Tibial nerve (tissue), 4 donors: ENCODE measurements at regions not wholly inside any gene's neighbourhood (a gene's known extent, or its start where the extent isn't known, plus 50 kb on each side); places are given as distances from the start of the nearest gene placed in this dataset.
"Not testable (repeated sequence)": the region's sequence is repeated elsewhere in the genome, so short reads cannot be mapped to it uniquely, and the experiment has no call there.

ENCODE experiments used
- DNase-seq, 2 donors: peaks; one replicate each; pipeline ENCODE4 v3.0.0-alpha.2; 2019; ENCODE audit warnings: low spot score in 2 of 2
- H3K27ac ChIP-seq, 4 donors: fragments of 200-600 bp; sonication (generic) in 3 of 4; one replicate each; pipeline ENCODE4 v1.5.1; 2017 to 2019; ENCODE audit warnings: mild to moderate bottlenecking in 1 of 4
- H3K27me3 ChIP-seq, 2 donors: fragments of 200-600 bp; sonication (generic) in 1 of 2; one replicate each; pipeline versions ENCODE4 v1.5.1 to v1.6.0; 2017 to 2019
- H3K36me3 ChIP-seq, 3 donors: fragments of 200-600 bp; sonication (generic); one replicate each; pipeline ENCODE4 v1.5.1; 2018 to 2019
- H3K4me1 ChIP-seq, 4 donors: fragments of 200-600 bp; sonication (generic) in 3 of 4; one replicate each; pipeline ENCODE4 v1.5.1; 2017 to 2019
- H3K4me3 ChIP-seq, 4 donors: fragments of 200-600 bp; sonication (generic) in 3 of 4; one replicate each; pipeline ENCODE4 v1.5.1; 2017 to 2019; ENCODE audit warnings: mild to moderate bottlenecking in 1 of 4, moderate library complexity in 1 of 4
- H3K9me3 ChIP-seq, 4 donors: fragments of 200-600 bp; sonication (generic) in 3 of 4; one replicate each; pipeline ENCODE4 v1.5.1; 2017 to 2019
- EP300 ChIP-seq, 2 donors: sonication (generic); formaldehyde crosslinking; IDR thresholded peaks; one replicate each; pipeline ENCODE4 v1.6.1; 2017; ENCODE audit warnings: antibody characterized with exemption in 2 of 2, mild to moderate bottlenecking in 1 of 2
- POLR2A ChIP-seq, 2 donors: fragments of 450-650 bp; IDR thresholded peaks; one replicate each; pipeline ENCODE4 v1.6.1; 2017; ENCODE audit warnings: antibody characterized with exemption in 2 of 2, mild to moderate bottlenecking in 2 of 2, moderate library complexity in 2 of 2
- WGBS, 2 donors: methylation state at CpG; one replicate each; pipeline ENCODE4 v1.1.5; 2018; 5-methylcytosine and 5-hydroxymethylcytosine counted together
- TF ChIP-seq, protein P1 (sequence below), 5 experiments: fragments of 200-600 bp in 3 of 5; fragments of 450-650 bp in 2 of 5; sonication (generic) in 3 of 5; IDR thresholded peaks; one replicate each; pipeline ENCODE4 v1.5.1; 2016 to 2019; ENCODE audit warnings: antibody characterized with exemption in 5 of 5, mild to moderate bottlenecking in 3 of 5, moderate library complexity in 2 of 5

DNA sequence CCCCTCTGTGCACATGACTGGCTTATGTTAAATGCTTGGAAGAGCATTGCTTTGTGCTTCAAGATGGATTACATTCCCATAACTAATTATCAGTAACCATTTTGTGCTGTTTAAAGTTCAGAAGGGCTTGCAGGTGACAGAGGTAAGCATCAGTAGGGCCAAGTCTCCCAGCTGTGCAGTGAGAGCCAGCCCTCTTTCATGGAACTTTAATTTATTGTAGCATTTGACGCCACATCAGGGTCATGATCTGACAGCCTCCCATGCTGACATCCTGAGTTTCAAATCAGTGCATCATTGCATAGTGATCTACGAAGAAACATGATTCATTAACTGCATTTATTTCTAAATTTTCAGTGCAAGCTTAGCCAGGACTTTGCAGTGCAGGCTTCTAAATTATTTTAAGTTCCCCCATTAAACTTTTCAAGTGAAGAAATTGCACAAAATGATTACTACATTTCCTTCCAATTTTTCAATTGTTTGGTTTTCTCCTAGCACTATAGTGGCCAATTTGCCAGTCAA lies 380.9 kb downstream of the UTRN start:
- Histone ChIP-seq H3K27me3 (no peaks in the 10 kb centered on the region), H3K4me1 (peaks cover 0 to 23% (median 0%) of the 10 kb centered on the region in 4 donors), H3K27ac (no peak overlapping the region), H3K4me3 (no peak overlapping the region), H3K9me3 (peaks cover 0 to 15% (median 4%) of the 10 kb centered on the region in 4 donors), H3K36me3 (peaks cover 0 to 3% (median 0%) of the 10 kb centered on the region in 3 donors)
- 77 to 80% methylated on average over 2 of the region's 2 CpGs for WGBS, 2 donors
- TF ChIP-seq POLR2A (IDR thresholded peaks at IDR 0.05) (no peak), EP300 (IDR thresholded peaks at IDR 0.05) (no peak)
- TF ChIP-seq, protein P1, sequence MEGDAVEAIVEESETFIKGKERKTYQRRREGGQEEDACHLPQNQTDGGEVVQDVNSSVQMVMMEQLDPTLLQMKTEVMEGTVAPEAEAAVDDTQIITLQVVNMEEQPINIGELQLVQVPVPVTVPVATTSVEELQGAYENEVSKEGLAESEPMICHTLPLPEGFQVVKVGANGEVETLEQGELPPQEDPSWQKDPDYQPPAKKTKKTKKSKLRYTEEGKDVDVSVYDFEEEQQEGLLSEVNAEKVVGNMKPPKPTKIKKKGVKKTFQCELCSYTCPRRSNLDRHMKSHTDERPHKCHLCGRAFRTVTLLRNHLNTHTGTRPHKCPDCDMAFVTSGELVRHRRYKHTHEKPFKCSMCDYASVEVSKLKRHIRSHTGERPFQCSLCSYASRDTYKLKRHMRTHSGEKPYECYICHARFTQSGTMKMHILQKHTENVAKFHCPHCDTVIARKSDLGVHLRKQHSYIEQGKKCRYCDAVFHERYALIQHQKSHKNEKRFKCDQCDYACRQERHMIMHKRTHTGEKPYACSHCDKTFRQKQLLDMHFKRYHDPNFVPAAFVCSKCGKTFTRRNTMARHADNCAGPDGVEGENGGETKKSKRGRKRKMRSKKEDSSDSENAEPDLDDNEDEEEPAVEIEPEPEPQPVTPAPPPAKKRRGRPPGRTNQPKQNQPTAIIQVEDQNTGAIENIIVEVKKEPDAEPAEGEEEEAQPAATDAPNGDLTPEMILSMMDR (IDR thresholded peaks at IDR 0.05), result no peak
- DNase-seq, result no peak

DNA sequence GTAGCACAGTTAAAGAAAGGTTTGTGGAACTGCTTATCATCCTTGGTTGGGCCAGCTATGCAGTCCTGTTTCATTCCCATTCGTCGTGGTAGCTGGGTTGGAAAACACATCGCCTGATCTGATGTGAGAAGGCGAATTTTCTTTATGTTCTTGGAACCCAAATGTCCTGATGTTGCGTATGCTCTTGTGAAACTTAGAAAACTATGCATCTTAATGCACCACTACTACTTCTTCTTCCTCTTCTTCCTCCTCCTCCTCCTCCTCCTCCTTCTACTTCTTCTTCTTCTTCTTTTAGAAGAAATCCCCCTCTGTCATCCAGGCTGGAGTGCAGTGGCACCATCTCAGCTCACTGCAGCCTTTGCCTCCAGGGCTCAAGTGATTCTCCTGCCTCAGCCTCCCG lies 381.6 kb downstream of the UTRN start:
- Histone ChIP-seq H3K4me3 (no peak overlapping the region), H3K36me3 (peaks cover 0 to 3% (median 0%) of the 10 kb centered on the region in 3 donors), H3K4me1 (peaks cover 0 to 15% (median 0%) of the 10 kb centered on the region in 4 donors), H3K27ac (no peak overlapping the region), H3K27me3 (no peaks in the 10 kb centered on the region), H3K9me3 (peaks cover 0 to 23% (median 8%) of the 10 kb centered on the region in 4 donors)
- 79 to 86% methylated on average over 6 of the region's 6 CpGs for WGBS, 2 donors
- DNase-seq, result no peak
- TF ChIP-seq POLR2A (IDR thresholded peaks at IDR 0.05), result no peak
- TF ChIP-seq EP300 (IDR thresholded peaks at IDR 0.05), result no peak
- TF ChIP-seq, protein P1 (IDR thresholded peaks at IDR 0.05), result no peak

DNA sequence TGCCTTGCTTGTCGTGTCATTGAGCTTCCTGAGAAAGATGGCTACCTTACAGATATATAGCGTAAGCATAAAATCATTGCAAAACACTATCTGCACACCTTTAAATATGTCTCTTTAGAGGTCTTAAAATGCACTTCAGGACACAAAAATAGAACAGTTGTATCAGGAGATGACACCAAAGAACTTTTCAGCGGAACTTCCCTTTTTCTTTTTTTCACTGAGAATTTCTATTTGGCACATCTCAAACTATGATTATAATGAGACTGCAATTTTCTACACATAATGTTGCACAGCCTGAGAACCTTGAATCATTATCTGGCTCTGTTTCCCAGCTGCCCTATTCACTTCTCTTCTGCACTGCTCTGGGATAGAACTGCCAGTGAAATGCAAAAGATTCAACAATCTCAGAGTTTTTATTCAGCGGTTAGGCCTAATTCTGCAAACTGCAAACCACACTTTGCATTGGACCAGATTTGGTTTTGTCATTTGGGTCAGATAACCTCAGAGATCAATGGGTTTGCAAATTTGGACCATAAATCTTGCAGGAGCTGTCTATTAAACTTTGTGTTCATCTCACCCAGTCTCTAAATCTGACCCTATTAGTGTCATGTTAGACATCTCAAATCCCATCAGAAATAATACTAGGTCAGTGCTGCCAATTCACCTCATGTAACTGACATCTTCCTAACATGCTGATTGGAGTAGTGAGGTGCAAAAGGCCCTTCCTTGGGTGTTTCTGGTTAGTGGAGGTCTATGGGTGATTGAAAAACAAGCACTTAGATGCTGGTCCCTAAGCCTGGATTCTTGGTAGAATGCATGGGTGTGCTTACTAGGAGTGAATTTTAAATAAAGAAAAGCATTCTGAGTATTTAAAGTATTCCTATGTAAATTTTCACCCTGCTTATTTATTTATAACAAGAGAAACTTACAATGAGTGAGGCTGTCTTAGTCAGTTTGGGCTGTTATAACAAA lies 382.7 kb downstream of the UTRN start:
- WGBS, 2 donors, result 81 to 98% methylated on average over 4 of the region's 4 CpGs
- no peak for DNase-seq
- TF ChIP-seq POLR2A (IDR thresholded peaks at IDR 0.05) (no peak), EP300 (IDR thresholded peaks at IDR 0.05) (no peak)
- TF ChIP-seq, protein P1 (IDR thresholded peaks at IDR 0.05), result no peak
- Histone ChIP-seq H3K36me3 (peaks cover 0 to 3% (median 0%) of the 10 kb centered on the region in 3 donors), H3K4me3 (no peak overlapping the region), H3K27ac (no peak overlapping the region), H3K9me3 (peaks cover 0 to 34% (median 9%) of the 10 kb centered on the region in 4 donors), H3K27me3 (no peaks in the 10 kb centered on the region), H3K4me1 (peaks cover 0 to 9% (median 0%) of the 10 kb centered on the region in 4 donors)

DNA sequence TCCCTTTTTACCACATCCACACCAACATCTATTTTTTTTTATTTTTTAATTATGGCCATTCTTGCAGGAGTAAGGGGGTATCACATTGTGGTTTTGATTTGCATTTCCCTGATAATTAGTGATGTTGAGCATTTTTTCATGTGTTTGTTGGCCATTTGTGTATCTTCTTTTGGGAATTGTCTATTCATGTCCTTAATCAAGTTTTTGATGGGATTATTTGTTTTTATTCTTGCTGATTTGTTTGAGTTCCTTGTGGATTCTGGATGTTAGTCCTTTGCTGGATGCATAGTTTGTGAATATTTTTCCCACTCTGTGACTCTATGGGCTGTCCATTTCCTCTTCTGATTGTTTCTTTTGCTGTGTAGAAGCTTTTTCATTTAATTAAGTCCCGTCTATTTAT lies 385.1 kb downstream of the UTRN start:
- peaks cover 0 to 54% (median 14%) of the 10 kb centered on the region in 4 donors for H3K9me3 ChIP-seq
- DNase-seq, H3K36me3 ChIP-seq, H3K27ac ChIP-seq, H3K27me3 ChIP-seq, H3K4me1 ChIP-seq, H3K4me3 ChIP-seq: not testable (repeated sequence)
- 97% methylated on average over 1 of the region's 1 CpG for WGBS, 2 donors

DNA sequence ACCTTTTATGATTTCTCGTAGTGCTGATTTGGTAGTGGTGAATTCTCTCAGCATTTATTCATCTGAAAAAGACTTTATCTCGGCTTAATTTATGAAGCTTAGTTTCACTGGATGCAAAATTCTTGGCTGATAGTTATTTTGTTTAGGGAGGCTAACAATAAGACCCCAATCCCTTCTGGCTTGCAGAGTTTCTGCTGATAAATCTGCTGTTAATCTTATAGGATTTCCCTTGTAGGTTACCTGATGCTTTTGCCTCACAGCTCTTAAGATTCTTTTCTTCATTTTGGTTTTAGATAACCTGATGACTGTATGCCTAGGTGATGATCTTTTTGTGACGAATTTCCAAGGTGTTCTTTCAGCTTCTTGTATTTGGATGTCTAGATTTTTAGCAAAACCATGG lies 388.7 kb downstream of the UTRN start:
- Histone ChIP-seq H3K36me3 (peaks cover 0 to 9% (median 0%) of the 10 kb centered on the region in 3 donors), H3K9me3 (peaks cover 0 to 59% (median 14%) of the 10 kb centered on the region in 4 donors), H3K27ac (no peak overlapping the region), H3K4me3 (no peak overlapping the region), H3K4me1 (peaks cover 0 to 4% (median 0%) of the 10 kb centered on the region in 4 donors), H3K27me3 (no peaks in the 10 kb centered on the region)
- TF ChIP-seq, protein P1 (IDR thresholded peaks at IDR 0.05), result no peak
- no peak for TF ChIP-seq POLR2A (IDR thresholded peaks at IDR 0.05)
- no peak for TF ChIP-seq EP300 (IDR thresholded peaks at IDR 0.05)
- WGBS, 2 donors, result 94 to 98% methylated on average over 3 of the region's 3 CpGs
- no peak for DNase-seq
